Glutamatergic neuron (in vitro differentiated cells): ENCODE measurements at regions not wholly inside any gene's neighbourhood (a gene's known extent, or its start where the extent isn't known, plus 50 kb on each side); places are given as distances from the start of the nearest gene placed in this dataset.

Experiments used
- DNase-seq: peaks from one replicate; pipeline ENCODE4 v3.0.0; 2022
- H3K27ac Mint-ChIP-seq: one replicate; pipeline ENCODE4 v1.8.0; 2020; ENCODE audit warnings: mild to moderate bottlenecking, mixed read lengths, inconsistent platforms; ENCODE audit not compliant: unreplicated experiment
- H3K27me3 Mint-ChIP-seq: one replicate; pipeline ENCODE4 v1.8.0; 2020; ENCODE audit warnings: mild to moderate bottlenecking, moderate library complexity, mixed read lengths, inconsistent platforms; ENCODE audit not compliant: unreplicated experiment
- H3K36me3 Mint-ChIP-seq: one replicate; pipeline ENCODE4 v1.8.0; 2020; ENCODE audit warnings: mild to moderate bottlenecking, mixed read lengths, inconsistent platforms; ENCODE audit not compliant: unreplicated experiment
- H3K4me1 Mint-ChIP-seq: one replicate; pipeline ENCODE4 v1.8.0; 2020; ENCODE audit warnings: mild to moderate bottlenecking, low read depth, mixed read lengths, inconsistent platforms; ENCODE audit not compliant: unreplicated experiment
- H3K4me3 Mint-ChIP-seq: one replicate; pipeline ENCODE4 v1.8.0; 2020; ENCODE audit warnings: mild to moderate bottlenecking, mixed read lengths, inconsistent platforms; ENCODE audit not compliant: unreplicated experiment
- H3K9me3 Mint-ChIP-seq: one replicate; pipeline ENCODE4 v1.8.0; 2020; ENCODE audit warnings: mild to moderate bottlenecking, moderate library complexity, mixed read lengths, inconsistent platforms; ENCODE audit not compliant: unreplicated experiment
- CTCF ChIP-seq: fragments of 200-600 bp; sonication (generic); IDR thresholded peaks from one replicate; pipeline ENCODE4 v1.5.0; 2021; ENCODE audit not compliant: partially characterized antibody, unreplicated experiment

- Mint-ChIP-seq H3K27me3 (peaks cover 1% of the 10 kb centered on the region), H3K27ac (no peak overlapping the region), H3K36me3 (no peaks in the 10 kb centered on the region), H3K9me3 (no peaks in the 10 kb centered on the region), H3K4me3 (no peak overlapping the region), H3K4me1 (peaks cover 5% of the 10 kb centered on the region)
- no peak for TF ChIP-seq CTCF
- no peak for DNase-seq
Observed at GRCh38 chr15:91484141-91484540, 369.4 kb upstream of the SLCO3A1 start.

- H3K4me3 Mint-ChIP-seq, result no peak overlapping the region
- no peaks in the 10 kb centered on the region for H3K36me3 Mint-ChIP-seq
- no peak overlapping the region for H3K27ac Mint-ChIP-seq
- no peak for DNase-seq
- H3K9me3 Mint-ChIP-seq, result no peaks in the 10 kb centered on the region
- H3K27me3 Mint-ChIP-seq, result peaks cover 1% of the 10 kb centered on the region
- H3K4me1 Mint-ChIP-seq, result peaks cover 5% of the 10 kb centered on the region
- no peak for TF ChIP-seq CTCF
Observed at GRCh38 chr15:91488452-91488851, 365.1 kb upstream of the SLCO3A1 start.

GRCh38 chr15:91490211-91490610 lies 363.3 kb upstream of the SLCO3A1 start:
- Mint-ChIP-seq H3K27me3 (no peaks in the 10 kb centered on the region), H3K4me1 (no peaks in the 10 kb centered on the region), H3K9me3 (no peaks in the 10 kb centered on the region), H3K27ac (no peak overlapping the region), H3K36me3 (no peaks in the 10 kb centered on the region), H3K4me3 (no peak overlapping the region)
- DNase-seq, result no peak
- TF ChIP-seq CTCF, result no peak

- no peak for TF ChIP-seq CTCF
- H3K4me3 Mint-ChIP-seq, result no peak overlapping the region
- no peaks in the 10 kb centered on the region for H3K9me3 Mint-ChIP-seq
- DNase-seq, result no peak
- H3K4me1 Mint-ChIP-seq, result no peaks in the 10 kb centered on the region
- H3K27ac Mint-ChIP-seq, result no peak overlapping the region
- H3K27me3 Mint-ChIP-seq, result no peaks in the 10 kb centered on the region
- H3K36me3 Mint-ChIP-seq, result no peaks in the 10 kb centered on the region
Observed at GRCh38 chr15:91491101-91491950, 362.2 kb upstream of the SLCO3A1 start.

GRCh38 chr15:91496754-91497691 lies 356.5 kb upstream of the SLCO3A1 start:
- peaks cover 2% of the 10 kb centered on the region for H3K27me3 Mint-ChIP-seq
- no peaks in the 10 kb centered on the region for H3K36me3 Mint-ChIP-seq
- no peak for TF ChIP-seq CTCF
- H3K4me1 Mint-ChIP-seq, result peaks cover 14% of the 10 kb centered on the region
- no peak overlapping the region for H3K4me3 Mint-ChIP-seq
- no peak for DNase-seq
- H3K27ac Mint-ChIP-seq, result no peak overlapping the region
- peaks cover 3% of the 10 kb centered on the region for H3K9me3 Mint-ChIP-seq
